ENCODE measurements at regions not wholly inside any gene's neighbourhood (a gene's known extent, or its start where the extent isn't known, plus 50 kb on each side); places are given as distances from the start of the nearest gene placed in this dataset.

DNA sequence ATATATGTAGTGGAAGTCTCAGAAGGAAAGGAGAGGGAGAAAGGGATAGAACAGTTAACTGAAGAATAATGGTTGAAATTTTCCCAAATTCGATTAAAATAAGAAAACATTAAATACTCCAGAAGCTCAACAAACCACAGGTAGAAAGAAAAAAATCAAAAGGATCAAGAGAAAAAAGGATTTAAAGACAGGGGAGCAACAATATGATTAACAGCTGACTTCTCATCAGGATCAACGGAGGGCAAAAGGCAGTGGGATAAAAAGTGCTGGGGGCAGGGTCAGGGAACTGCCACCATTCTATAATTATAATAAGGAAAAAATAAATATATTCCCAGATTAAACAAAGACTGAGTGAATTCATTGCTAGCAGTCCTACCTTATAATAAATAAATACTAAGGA, 55.3 kb downstream of the CDKN2C start:
- no peak for DNase-seq

DNA sequence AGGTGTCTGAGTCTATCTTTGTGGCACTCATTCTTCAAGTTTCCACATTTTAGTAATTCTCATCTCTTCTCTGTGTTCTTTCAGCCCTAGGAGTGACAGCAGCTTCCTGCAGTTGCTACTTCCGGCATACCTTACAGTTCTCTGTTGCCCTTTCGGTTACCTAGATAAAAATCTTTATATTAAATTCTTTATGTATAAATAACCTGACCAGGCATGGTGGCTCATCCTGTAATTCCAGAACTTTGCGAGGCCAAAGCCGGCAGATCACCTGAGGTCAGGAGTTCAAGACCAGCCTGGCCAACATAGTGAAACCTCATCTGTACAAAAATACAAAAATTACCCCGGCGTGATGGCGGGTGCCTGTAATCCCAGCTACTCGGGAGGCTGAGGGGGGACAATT, 62.9 kb downstream of the CDKN2C start:
- no peak for DNase-seq

DNA sequence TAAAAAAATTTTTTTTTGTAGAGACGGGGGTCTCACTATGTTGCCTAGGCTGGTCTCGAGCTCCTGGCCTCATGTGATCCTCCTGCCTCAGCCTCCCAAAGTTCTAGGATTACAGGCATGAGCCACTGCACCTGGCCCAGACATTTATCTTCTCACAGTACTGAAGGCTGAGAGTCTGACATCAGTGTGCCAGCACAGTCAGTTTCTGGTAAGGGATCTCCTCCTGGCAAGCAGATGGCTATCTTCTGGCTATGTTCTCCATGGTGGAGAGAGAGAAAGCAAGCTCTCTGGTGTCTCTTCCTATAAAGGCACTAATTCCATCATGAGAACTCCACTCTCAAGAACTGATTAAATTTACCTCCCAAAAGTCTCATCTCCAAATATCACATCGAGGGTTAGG, 57.8 kb upstream of the C1orf185 start:
- DNase-seq: no peak

GRCh38 chr1:51044834-51045233, 57.2 kb upstream of the C1orf185 start:
- DNase-seq: peak; percentile 12

DNA sequence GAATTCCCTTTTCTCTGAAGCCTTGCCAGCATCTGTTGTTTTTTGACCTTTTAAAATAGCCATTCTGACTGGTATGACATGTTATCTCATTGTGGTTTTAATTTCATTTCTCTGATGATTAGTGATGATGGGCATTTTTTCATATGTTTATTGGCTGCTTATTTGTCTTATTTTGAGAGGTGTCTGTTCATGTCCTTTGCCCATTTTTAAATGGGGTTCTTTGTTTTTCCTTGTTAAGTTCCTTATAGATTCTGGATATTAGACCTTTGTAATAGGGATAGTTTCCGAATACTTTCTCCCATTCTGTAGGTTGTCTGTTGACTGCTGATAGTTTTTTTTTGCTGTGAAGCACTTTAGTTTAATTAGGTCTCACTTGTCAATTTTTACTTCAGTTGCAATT, 54.0 kb upstream of the C1orf185 start:
- DNase-seq: no peak

DNA sequence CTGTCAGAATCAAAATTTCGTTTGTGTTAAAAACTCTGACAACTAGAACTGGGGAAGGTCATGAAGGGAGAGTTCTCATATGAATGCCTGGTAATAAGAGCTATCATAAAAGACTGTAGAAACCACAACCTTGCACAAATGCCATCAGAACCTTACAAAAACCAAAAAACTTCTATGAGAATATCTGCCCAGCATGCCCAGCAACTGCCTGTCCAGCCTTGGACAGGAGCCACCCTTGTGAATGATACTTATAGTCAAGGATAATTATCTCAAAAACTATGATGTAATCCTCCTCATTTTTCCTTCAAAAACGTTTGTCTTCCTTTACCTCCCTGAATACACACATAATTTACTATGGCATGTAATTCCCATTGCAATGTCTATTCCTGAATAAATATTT, 53.4 kb upstream of the C1orf185 start:
- DNase-seq: no peak
